Neural crest cell (in vitro differentiated cells): ENCODE measurements at regions not wholly inside any gene's neighbourhood (a gene's known extent, or its start where the extent isn't known, plus 50 kb on each side); places are given as distances from the start of the nearest gene placed in this dataset.
A peak's percentile ranks its signal among the peaks of the same experiment; 100 is the strongest.

Experiments
- DNase-seq: peaks from one replicate; pipeline ENCODE4 v3.0.0; 2021; ENCODE audit warnings: low read depth, mixed read lengths, low spot score
- H3K27ac Mint-ChIP-seq: one replicate; pipeline ENCODE4 v1.8.0; 2021; ENCODE audit warnings: mild to moderate bottlenecking, mixed read lengths; ENCODE audit not compliant: unreplicated experiment
- H3K27me3 Mint-ChIP-seq: 2 replicates; pipeline ENCODE4 v1.8.0; 2021; ENCODE audit warnings: low read depth, mild to moderate bottlenecking, mixed read lengths
- H3K36me3 Mint-ChIP-seq: 2 replicates; pipeline ENCODE4 v1.8.0; 2021; ENCODE audit warnings: low read depth, mild to moderate bottlenecking, mixed read lengths
- H3K4me1 Mint-ChIP-seq: 2 replicates; pipeline ENCODE4 v1.8.0; 2021; ENCODE audit warnings: mixed read lengths
- H3K4me3 Mint-ChIP-seq: one replicate; pipeline ENCODE4 v1.8.0; 2021; ENCODE audit warnings: mild to moderate bottlenecking, mixed read lengths
- H3K9me3 Mint-ChIP-seq: 2 replicates; pipeline ENCODE4 v1.8.0; 2021; ENCODE audit warnings: mixed read lengths
- TF ChIP-seq, protein P1 (sequence below): fragments of 200-600 bp; sonication (generic); conservative IDR thresholded peaks from 2 replicates; pipeline ENCODE4 v1.5.0; 2021; ENCODE audit warnings: antibody characterized with exemption, mild to moderate bottlenecking

DNA sequence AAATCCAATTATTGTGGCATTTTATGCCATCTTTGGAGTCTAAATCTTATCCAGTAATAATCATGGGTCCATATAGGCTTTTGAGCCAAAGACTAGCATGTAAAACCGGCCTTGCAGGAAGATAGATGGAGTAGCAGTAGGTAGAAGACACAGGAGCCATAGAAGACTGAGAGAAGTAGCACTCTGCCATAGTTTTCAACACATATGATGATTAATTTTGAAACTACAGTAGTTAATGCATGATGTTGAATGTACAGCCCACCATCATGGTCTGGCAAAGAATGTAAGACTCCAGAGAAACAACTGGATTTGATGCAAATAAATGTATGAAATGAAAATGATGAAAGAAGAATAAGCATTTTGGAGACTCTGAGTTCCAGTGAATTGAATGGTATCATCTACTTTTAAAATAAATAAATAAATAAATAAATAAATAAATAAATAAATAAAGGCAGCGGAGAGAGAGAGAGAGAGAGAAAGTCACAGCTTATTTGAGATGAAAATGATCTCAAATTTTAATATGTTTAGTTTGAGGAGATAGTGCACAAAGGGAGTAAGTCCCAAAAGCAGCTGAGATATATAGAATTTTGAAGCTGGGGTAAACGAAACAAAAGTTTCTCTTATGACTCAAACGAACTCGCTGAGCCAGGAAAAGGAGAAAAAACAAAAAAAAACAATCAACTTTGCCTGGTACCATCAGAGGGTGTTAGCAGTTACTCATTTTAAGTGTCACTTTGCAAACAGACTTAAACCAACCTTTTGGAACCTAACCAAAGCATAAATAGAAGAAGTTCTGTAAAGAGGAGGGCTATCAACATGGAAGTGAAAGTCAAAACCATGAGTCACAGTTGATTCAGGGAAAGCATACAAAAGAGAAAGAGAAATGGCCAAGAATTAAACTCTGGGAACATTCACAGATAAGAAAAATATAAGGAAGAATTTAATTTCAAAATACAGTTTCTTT, 388.7 kb downstream of the CETN3 start:
- Mint-ChIP-seq H3K9me3 (no peaks in the 10 kb centered on the region), H3K4me3 (no peak overlapping the region), H3K36me3 (no peaks in the 10 kb centered on the region), H3K27ac (no peak overlapping the region), H3K27me3 (no peaks in the 10 kb centered on the region), H3K4me1 (peaks cover 16% of the 10 kb centered on the region)
- no peak for DNase-seq
- TF ChIP-seq, protein P1, sequence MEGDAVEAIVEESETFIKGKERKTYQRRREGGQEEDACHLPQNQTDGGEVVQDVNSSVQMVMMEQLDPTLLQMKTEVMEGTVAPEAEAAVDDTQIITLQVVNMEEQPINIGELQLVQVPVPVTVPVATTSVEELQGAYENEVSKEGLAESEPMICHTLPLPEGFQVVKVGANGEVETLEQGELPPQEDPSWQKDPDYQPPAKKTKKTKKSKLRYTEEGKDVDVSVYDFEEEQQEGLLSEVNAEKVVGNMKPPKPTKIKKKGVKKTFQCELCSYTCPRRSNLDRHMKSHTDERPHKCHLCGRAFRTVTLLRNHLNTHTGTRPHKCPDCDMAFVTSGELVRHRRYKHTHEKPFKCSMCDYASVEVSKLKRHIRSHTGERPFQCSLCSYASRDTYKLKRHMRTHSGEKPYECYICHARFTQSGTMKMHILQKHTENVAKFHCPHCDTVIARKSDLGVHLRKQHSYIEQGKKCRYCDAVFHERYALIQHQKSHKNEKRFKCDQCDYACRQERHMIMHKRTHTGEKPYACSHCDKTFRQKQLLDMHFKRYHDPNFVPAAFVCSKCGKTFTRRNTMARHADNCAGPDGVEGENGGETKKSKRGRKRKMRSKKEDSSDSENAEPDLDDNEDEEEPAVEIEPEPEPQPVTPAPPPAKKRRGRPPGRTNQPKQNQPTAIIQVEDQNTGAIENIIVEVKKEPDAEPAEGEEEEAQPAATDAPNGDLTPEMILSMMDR = no peak

DNA sequence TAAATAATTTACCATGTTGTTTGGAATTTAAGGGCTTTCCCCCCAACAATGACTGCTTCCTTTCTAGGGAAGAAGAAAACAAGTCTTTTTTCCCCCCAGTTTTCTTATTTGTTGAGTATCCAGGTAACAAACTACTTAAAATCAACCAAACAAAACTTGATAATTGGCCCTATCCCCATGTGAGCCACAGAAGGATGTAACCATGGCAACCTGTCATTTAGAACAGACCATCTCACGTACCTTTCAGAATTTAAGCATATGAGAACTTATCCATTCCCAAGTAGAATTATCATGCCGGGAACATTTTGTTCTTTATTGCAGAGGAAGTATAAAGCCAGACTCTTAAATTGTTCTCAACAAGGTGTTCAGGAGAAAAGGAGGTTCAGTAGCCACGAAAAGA, 392.3 kb downstream of the CETN3 start:
- H3K4me3 Mint-ChIP-seq = no peak overlapping the region
- no peaks in the 10 kb centered on the region for H3K36me3 Mint-ChIP-seq
- no peaks in the 10 kb centered on the region for H3K9me3 Mint-ChIP-seq
- DNase-seq = no peak
- TF ChIP-seq, protein P1 = no peak
- H3K27me3 Mint-ChIP-seq = no peaks in the 10 kb centered on the region
- H3K27ac Mint-ChIP-seq = no peak overlapping the region
- H3K4me1 Mint-ChIP-seq = peaks cover 22% of the 10 kb centered on the region

DNA sequence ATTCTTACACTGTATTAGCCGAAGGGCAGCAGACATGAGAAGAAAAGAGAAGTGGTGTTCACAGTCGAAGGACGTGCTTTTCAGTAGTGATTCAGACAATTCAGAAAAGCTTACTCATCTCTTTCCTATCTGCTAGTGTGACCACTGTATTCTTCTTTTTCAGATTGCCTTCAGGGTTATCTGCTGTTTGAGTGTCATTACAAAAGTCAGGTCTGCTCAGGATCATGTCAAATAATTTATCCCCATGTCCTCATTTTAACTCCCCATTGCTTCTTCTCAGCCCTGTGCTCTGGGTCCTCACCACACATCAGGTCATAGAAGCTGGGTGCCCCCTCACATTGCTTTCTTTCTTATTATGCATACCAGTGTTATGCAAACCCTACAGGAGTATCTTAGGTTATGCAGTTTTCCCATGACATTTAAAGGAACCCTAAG, 394.0 kb downstream of the CETN3 start:
- Mint-ChIP-seq H3K9me3 (no peaks in the 10 kb centered on the region), H3K27me3 (no peaks in the 10 kb centered on the region), H3K27ac (peak overlapping the region; percentile 77), H3K4me3 (no peak overlapping the region), H3K4me1 (peaks cover 22% of the 10 kb centered on the region), H3K36me3 (no peaks in the 10 kb centered on the region)
- TF ChIP-seq, protein P1 = no peak
- DNase-seq = no peak

DNA sequence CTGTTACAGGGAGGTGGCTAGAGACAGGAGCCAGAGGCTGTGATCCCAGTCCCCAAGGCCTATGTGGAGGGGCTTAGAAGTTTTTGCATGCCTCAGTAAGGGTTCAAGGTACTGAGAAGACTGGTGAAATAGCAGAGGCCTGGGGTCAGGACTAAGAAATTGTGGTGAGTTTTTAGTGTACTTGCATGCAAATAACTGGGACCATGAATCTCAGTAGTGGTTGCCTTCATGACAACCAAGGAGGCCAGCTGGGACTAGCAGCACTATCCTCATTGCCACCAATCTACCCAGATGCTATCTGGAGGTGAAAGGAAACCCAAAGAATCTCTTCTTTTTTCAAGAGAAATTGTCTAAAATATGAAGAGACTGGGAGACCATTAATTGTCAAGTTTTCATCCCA, 395.1 kb downstream of the CETN3 start:
- no peak for DNase-seq

DNA sequence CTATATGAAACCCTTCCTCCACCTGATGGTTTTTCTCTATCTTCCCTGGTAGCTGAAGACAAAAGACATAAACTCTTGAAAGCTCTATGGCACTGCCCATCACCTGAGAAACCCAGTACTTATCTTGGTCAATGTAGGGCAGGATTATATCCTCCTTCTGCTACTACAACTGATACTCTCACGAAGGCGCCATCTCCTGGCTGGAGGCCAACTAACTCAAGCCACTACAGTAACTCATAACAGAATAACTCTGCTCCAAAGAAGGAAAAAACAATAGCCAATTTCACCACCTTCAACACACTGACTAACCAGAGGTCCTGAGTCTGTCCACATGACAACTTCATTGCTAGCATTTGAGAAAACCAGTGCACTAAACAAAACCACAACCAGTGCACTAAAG, 409.2 kb downstream of the CETN3 start:
- DNase-seq = no peak

More for the DNA sequence above, 395.1 kb downstream of the CETN3 start:
- H3K9me3 Mint-ChIP-seq = no peaks in the 10 kb centered on the region
- no peaks in the 10 kb centered on the region for H3K27me3 Mint-ChIP-seq
- H3K4me3 Mint-ChIP-seq = no peak overlapping the region
- H3K36me3 Mint-ChIP-seq = no peaks in the 10 kb centered on the region
- TF ChIP-seq, protein P1 = no peak
- H3K4me1 Mint-ChIP-seq = peaks cover 22% of the 10 kb centered on the region
- H3K27ac Mint-ChIP-seq = peak overlapping the region; percentile 68

More for the DNA sequence above, 409.2 kb downstream of the CETN3 start:
- Mint-ChIP-seq H3K4me1 (no peaks in the 10 kb centered on the region), H3K27me3 (no peaks in the 10 kb centered on the region), H3K4me3 (no peak overlapping the region), H3K36me3 (no peaks in the 10 kb centered on the region), H3K27ac (no peak overlapping the region), H3K9me3 (peaks cover 12% of the 10 kb centered on the region)
- TF ChIP-seq, protein P1 = no peak
